A673 (cell line): ENCODE measurements at regions not wholly inside any gene's neighbourhood (a gene's known extent, or its start where the extent isn't known, plus 50 kb on each side); places are given as distances from the start of the nearest gene placed in this dataset.

Source experiments
- BruUV-seq: library from RNA; stranded (reverse); fragments of 400-500 nt; replicated peaks from 2 replicates; lab custom pipeline; 2021; lab: Mats Ljungman, UMichigan
- CTCF ChIA-PET: fragments of 300-600 bp; sonication (Branson Sonifier 250); formaldehyde crosslinking; loops from one replicate; lab custom pipeline; 2022; ENCODE audit warnings: antibody characterized with exemption; lab: Charles Lee
- POLR2A ChIA-PET: fragments of 300-600 bp; sonication (Branson Sonifier 250); formaldehyde crosslinking; loops from one replicate; lab custom pipeline; 2022; ENCODE audit warnings: antibody characterized with exemption; ENCODE audit not compliant: low non-redundant PET; lab: Charles Lee
- DNase-seq: peaks from one replicate; pipeline ENCODE4 v3.0.0-alpha.2; 2015; ENCODE audit warnings: low spot score
- H3K27ac ChIP-seq: fragments of 200-600 bp; sonication (generic); 2 replicates; pipeline ENCODE4 v1.5.1; 2016; ENCODE audit warnings: mixed run types, low read depth, mild to moderate bottlenecking, mixed read lengths, antibody characterized with exemption, low read length; ENCODE audit not compliant: poor library complexity, severe bottlenecking
- H3K27me3 ChIP-seq: fragments of 200-600 bp; sonication (generic); replicated peaks from 2 replicates; pipeline ENCODE4 v1.6.1; 2017; ENCODE audit warnings: mixed run types, low read depth, mild to moderate bottlenecking, mixed read lengths, antibody characterized with exemption, low read length; ENCODE audit not compliant: insufficient read depth, poor library complexity
- H3K36me3 ChIP-seq: fragments of 200-600 bp; sonication (generic); 2 replicates; pipeline ENCODE4 v1.6.1; 2016; ENCODE audit warnings: mixed run types, mild to moderate bottlenecking, mixed read lengths, antibody characterized with exemption, low read length; ENCODE audit not compliant: insufficient read depth, poor library complexity, severe bottlenecking
- H3K4me1 ChIP-seq: fragments of 200-600 bp; sonication (generic); 2 replicates; pipeline ENCODE4 v1.6.1; 2017; ENCODE audit warnings: mixed run types, mild to moderate bottlenecking, mixed read lengths, antibody characterized with exemption, low read length; ENCODE audit not compliant: insufficient read depth, poor library complexity, severe bottlenecking
- H3K4me3 ChIP-seq: fragments of 200-600 bp; sonication (generic); 2 replicates; pipeline ENCODE4 v1.5.1; 2016; ENCODE audit warnings: low read depth, mixed run types, mild to moderate bottlenecking, mixed read lengths, low read length; ENCODE audit not compliant: poor library complexity, severe bottlenecking
- H3K9me3 ChIP-seq: fragments of 200-600 bp; sonication (generic); 2 replicates; pipeline ENCODE4 v1.6.1; 2016; ENCODE audit warnings: mixed run types, low read depth, mild to moderate bottlenecking, mixed read lengths, antibody characterized with exemption, low read length; ENCODE audit not compliant: poor library complexity, severe bottlenecking
- EZH2 ChIP-seq: fragments of 200-600 bp; sonication (generic); IDR thresholded peaks from 2 replicates; pipeline ENCODE4 v1.6.1; 2017; ENCODE audit warnings: borderline replicate concordance, low read depth, mild to moderate bottlenecking, mixed read lengths, antibody characterized with exemption, low read length; ENCODE audit not compliant: poor library complexity, severe bottlenecking
- intact Hi-C: fragments of 100-400 bp; cut with micrococcal nuclease; formaldehyde crosslinking; loops from one replicate; pipeline ENCODE4 v1.10.0; 2022; ENCODE audit not compliant: unreplicated experiment
- TF ChIP-seq, protein P1 (sequence below): fragments of 300-800, 200-600 bp; sonication (generic); conservative IDR thresholded peaks from 2 replicates; pipeline ENCODE4 v1.5.1; 2017; ENCODE audit warnings: low read depth, mild to moderate bottlenecking, antibody characterized with exemption, low read length, moderate library complexity, mixed read lengths

DNA sequence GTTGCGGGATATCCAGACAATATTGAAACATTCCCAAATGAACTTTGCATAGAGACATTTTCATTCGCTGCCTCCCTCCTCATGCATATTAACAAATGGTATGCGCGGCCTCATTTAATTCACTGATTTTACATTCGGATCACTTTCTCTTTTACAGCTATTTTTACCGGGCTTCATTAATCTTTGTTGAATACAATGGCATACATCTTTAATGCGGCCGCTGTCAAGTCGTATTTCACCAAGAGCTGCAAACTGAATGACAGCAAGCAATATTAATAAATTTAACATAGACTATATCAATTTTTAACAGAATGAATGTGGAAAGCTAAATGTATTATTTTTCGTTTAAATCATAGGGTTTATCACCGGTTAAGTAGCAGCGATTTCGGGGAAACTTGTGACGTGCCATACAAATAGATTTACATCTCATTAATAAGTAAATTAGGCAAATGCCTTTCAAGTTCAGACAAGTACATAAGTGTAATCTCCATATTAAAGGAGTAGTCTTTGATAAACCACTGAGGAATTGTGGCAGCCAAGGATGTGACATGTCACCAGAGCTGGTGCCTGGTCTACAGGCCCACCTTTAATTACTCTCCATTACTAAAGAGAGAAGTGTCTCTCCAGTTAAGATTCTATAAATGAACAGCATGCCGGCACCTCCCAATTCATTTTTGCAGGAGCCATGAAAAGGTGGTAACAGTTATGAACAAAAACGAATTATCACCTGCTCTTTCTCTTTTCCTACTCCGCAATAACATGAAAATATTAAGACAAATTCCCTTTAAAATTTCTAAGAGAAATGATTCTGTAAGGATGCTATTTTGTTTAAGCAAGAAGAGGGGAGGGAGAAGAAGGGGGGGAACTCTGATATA, 568.9 kb upstream of the MKI67 start:
- BruUV-seq: no TSS peak
- ChIA-PET POLR2A (interaction anchor here (0.7 kb wide), 1 partner anchor 36 kb away, joined by 3 read pairs; no protein-coding TSS in a partner anchor), CTCF (no interaction called here)
- Histone ChIP-seq H3K4me3 (peak overlapping the region; percentile 17), H3K27me3 (peaks cover 36% of the 10 kb centered on the region), H3K36me3 (no peaks in the 10 kb centered on the region), H3K9me3 (no peaks in the 10 kb centered on the region), H3K4me1 (peaks cover 13% of the 10 kb centered on the region), H3K27ac (no peak overlapping the region)
- peak; percentile 16 for DNase-seq
- TF ChIP-seq EZH2: no peak
- TF ChIP-seq, protein P1, sequence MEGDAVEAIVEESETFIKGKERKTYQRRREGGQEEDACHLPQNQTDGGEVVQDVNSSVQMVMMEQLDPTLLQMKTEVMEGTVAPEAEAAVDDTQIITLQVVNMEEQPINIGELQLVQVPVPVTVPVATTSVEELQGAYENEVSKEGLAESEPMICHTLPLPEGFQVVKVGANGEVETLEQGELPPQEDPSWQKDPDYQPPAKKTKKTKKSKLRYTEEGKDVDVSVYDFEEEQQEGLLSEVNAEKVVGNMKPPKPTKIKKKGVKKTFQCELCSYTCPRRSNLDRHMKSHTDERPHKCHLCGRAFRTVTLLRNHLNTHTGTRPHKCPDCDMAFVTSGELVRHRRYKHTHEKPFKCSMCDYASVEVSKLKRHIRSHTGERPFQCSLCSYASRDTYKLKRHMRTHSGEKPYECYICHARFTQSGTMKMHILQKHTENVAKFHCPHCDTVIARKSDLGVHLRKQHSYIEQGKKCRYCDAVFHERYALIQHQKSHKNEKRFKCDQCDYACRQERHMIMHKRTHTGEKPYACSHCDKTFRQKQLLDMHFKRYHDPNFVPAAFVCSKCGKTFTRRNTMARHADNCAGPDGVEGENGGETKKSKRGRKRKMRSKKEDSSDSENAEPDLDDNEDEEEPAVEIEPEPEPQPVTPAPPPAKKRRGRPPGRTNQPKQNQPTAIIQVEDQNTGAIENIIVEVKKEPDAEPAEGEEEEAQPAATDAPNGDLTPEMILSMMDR: no peak
- intact Hi-C loops: no loop called here

DNA sequence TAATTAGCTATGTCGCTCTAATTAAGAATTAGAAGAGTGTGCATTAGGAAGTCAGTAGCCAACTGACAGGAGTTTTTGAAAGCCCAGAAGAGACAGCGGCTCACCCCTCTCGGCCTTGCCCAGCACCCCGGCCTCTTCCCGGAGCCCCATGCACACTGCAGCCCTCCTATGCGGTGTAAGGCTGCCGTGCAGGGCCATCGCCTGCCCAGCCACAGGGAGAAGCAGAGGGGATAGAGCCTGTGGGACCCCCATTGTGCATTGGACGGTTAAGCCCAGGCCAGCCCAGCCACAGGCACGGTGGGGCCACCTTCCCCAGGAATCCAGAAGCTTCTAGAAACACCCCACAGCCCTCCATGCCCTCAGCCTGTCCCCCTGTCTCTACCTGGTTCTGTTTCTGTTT, 569.7 kb upstream of the MKI67 start:
- no TSS peak for BruUV-seq
- intact Hi-C loops: no loop called here
- Histone ChIP-seq H3K27me3 (peaks cover 40% of the 10 kb centered on the region), H3K4me1 (peaks cover 13% of the 10 kb centered on the region), H3K36me3 (no peaks in the 10 kb centered on the region), H3K9me3 (no peaks in the 10 kb centered on the region), H3K4me3 (no peak overlapping the region), H3K27ac (no peak overlapping the region)
- DNase-seq: no peak
- POLR2A ChIA-PET: interaction anchor here (0.7 kb wide), 1 partner anchor 37 kb away, joined by 3 read pairs; no protein-coding TSS in a partner anchor
- TF ChIP-seq EZH2: no peak
- TF ChIP-seq, protein P1: no peak
- CTCF ChIA-PET: no interaction called here

DNA sequence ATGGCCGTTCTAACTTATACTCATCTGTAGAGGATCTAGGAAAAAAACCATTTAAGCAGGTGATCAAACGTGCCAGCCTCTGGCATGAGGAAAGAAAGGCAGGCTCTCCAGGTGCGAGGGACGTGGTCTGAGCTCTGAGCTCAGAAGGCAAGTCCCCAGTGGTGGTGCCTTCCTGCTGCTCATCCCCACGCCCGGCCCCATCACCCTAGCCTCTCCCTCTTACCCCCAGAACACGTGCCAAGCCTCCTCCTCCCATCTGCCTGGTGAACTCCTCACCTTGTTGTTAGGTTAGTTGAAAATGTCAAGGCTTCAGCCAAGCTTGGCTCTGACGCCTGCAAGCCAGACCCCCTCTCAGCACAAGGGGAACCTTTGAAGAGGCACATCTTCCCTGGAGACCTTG, 571.2 kb upstream of the MKI67 start:
- no peaks in the 10 kb centered on the region for H3K36me3 ChIP-seq
- peaks cover 40% of the 10 kb centered on the region for H3K27me3 ChIP-seq
- no peak for DNase-seq
- no peak overlapping the region for H3K4me3 ChIP-seq
- H3K4me1 ChIP-seq: peaks cover 13% of the 10 kb centered on the region
- TF ChIP-seq, protein P1: no peak
- TF ChIP-seq EZH2: no peak
- intact Hi-C loops: no loop called here
- ChIA-PET POLR2A (no interaction called here), CTCF (no interaction called here)
- no peaks in the 10 kb centered on the region for H3K9me3 ChIP-seq
- BruUV-seq: no TSS peak
- no peak overlapping the region for H3K27ac ChIP-seq
